Testis (tissue), 2 donors: ENCODE measurements at regions not wholly inside any gene's neighbourhood (a gene's known extent, or its start where the extent isn't known, plus 50 kb on each side); places are given as distances from the start of the nearest gene placed in this dataset.

Experiments used
- CTCF ChIP-seq, 3 experiments: fragments of 450-650 bp in 2 of 3; fragments of 200-600 bp in 1 of 3; sonication (generic) in 1 of 3; IDR thresholded peaks; one replicate each; pipeline ENCODE4 v1.5.1; 2016 to 2019; ENCODE audit warnings: antibody characterized with exemption in 3 of 3, mild to moderate bottlenecking in 2 of 3, moderate library complexity in 1 of 3
- POLR2A ChIP-seq: fragments of 450-650 bp; IDR thresholded peaks from one replicate; pipeline ENCODE4 v1.6.1; 2017; ENCODE audit warnings: antibody characterized with exemption, mild to moderate bottlenecking, moderate library complexity

GRCh38 chr7:145156834-145157233, 321.0 kb upstream of the TPK1 start:
- no peak for TF ChIP-seq POLR2A
- TF ChIP-seq CTCF (IDR thresholded peaks at IDR 0.05) = no peak
